Amniotic epithelial cell (primary cell): ENCODE measurements at regions not wholly inside any gene's neighbourhood (a gene's known extent, or its start where the extent isn't known, plus 50 kb on each side); places are given as distances from the start of the nearest gene placed in this dataset.

Experiments used
- DNase-seq: peaks from one replicate; pipeline ENCODE4 v3.0.0-alpha.2; 2010; ENCODE audit warnings: low read depth

GRCh38 chr11:33616552-33616951, 84.1 kb downstream of the C11orf91 start:
- DNase-seq: no peak

GRCh38 chr11:33615751-33616150, 84.9 kb downstream of the C11orf91 start:
- no peak for DNase-seq

GRCh38 chr11:33613404-33613803, 87.2 kb downstream of the C11orf91 start:
- DNase-seq: no peak

GRCh38 chr11:33610903-33611302, 89.7 kb downstream of the C11orf91 start:
- DNase-seq: no peak

- DNase-seq: no peak
Observed at GRCh38 chr11:33608386-33608785, 92.2 kb downstream of the C11orf91 start.

- DNase-seq: no peak
Observed at GRCh38 chr11:33606762-33607161, 93.9 kb downstream of the C11orf91 start.

GRCh38 chr11:33605703-33606102, 94.9 kb downstream of the C11orf91 start:
- no peak for DNase-seq

- no peak for DNase-seq
Observed at GRCh38 chr11:33598426-33599069, 102.1 kb downstream of the C11orf91 start.

- DNase-seq: no peak
Observed at GRCh38 chr11:33594188-33594587, 106.4 kb downstream of the C11orf91 start.

- no peak for DNase-seq
Observed at GRCh38 chr11:33590441-33590840, 110.2 kb downstream of the C11orf91 start.

GRCh38 chr11:33588056-33588455, 112.6 kb downstream of the C11orf91 start:
- DNase-seq: peak; percentile 7

- peak; percentile 60 for DNase-seq
Observed at GRCh38 chr11:33585586-33586209, 114.9 kb downstream of the C11orf91 start.

GRCh38 chr11:33582636-33583325, 117.8 kb downstream of the C11orf91 start:
- DNase-seq: no peak

GRCh38 chr11:33579101-33579500, 121.5 kb downstream of the C11orf91 start:
- DNase-seq: no peak

- no peak for DNase-seq
Observed at GRCh38 chr11:33577204-33577603, 123.4 kb downstream of the C11orf91 start.

- DNase-seq: no peak
Observed at GRCh38 chr11:33575311-33575710, 125.3 kb downstream of the C11orf91 start.

GRCh38 chr11:33574331-33574730, 126.3 kb downstream of the C11orf91 start:
- no peak for DNase-seq

GRCh38 chr11:33569333-33569732, 131.3 kb downstream of the C11orf91 start:
- no peak for DNase-seq

- DNase-seq: no peak
Observed at GRCh38 chr11:33567004-33567403, 133.6 kb downstream of the C11orf91 start.

- DNase-seq: no peak
Observed at GRCh38 chr11:33564856-33565453, 135.7 kb downstream of the C11orf91 start.

GRCh38 chr11:33560729-33561128, 139.9 kb downstream of the C11orf91 start:
- no peak for DNase-seq

GRCh38 chr11:33559567-33559966, 141.1 kb downstream of the C11orf91 start:
- DNase-seq: no peak

GRCh38 chr11:33558097-33558496, 142.5 kb downstream of the C11orf91 start:
- no peak for DNase-seq
